AG10803 (cell line): ENCODE measurements at regions not wholly inside any gene's neighbourhood (a gene's known extent, or its start where the extent isn't known, plus 50 kb on each side); places are given as distances from the start of the nearest gene placed in this dataset.

ENCODE experiments used
- DNase-seq: peaks from one replicate; pipeline ENCODE4 v3.0.0; 2010; ENCODE audit warnings: low read depth
- H3K4me3 ChIP-seq: 2 replicates; pipeline ENCODE4 v1.5.1; 2011; ENCODE audit warnings: mild to moderate bottlenecking, low read length, control low read depth
- CTCF ChIP-seq: conservative IDR thresholded peaks from 2 replicates; pipeline ENCODE4 v1.5.1; 2011; ENCODE audit warnings: mild to moderate bottlenecking, low read length, control low read depth, inconsistent platforms

GRCh38 chr15:38623744-38624143, 59.1 kb upstream of the RASGRP1 start:
- DNase-seq: peak; percentile 8
- no peak overlapping the region for H3K4me3 ChIP-seq
- TF ChIP-seq CTCF: no peak

GRCh38 chr15:38624244-38625205, 59.9 kb upstream of the RASGRP1 start:
- no peak overlapping the region for H3K4me3 ChIP-seq
- DNase-seq: peak; percentile 4
- TF ChIP-seq CTCF: no peak

- no peak for TF ChIP-seq CTCF
- H3K4me3 ChIP-seq: no peak overlapping the region
- no peak for DNase-seq
Observed at GRCh38 chr15:38625886-38626285, 61.3 kb upstream of the RASGRP1 start.

- H3K4me3 ChIP-seq: no peak overlapping the region
- no peak for DNase-seq
- TF ChIP-seq CTCF: no peak
Observed at GRCh38 chr15:38626443-38627050, 61.9 kb upstream of the RASGRP1 start.

GRCh38 chr15:38627689-38628277, 63.2 kb upstream of the RASGRP1 start:
- no peak overlapping the region for H3K4me3 ChIP-seq
- TF ChIP-seq CTCF: no peak
- DNase-seq: no peak

- TF ChIP-seq CTCF: no peak
- no peak for DNase-seq
Observed at GRCh38 chr15:38631119-38632075, 66.8 kb upstream of the RASGRP1 start.

More at GRCh38 chr15:38631119-38632075, 66.8 kb upstream of the RASGRP1 start:
- H3K4me3 ChIP-seq: no peak overlapping the region
